ENCODE measurements at regions not wholly inside any gene's neighbourhood (a gene's known extent, or its start where the extent isn't known, plus 50 kb on each side); places are given as distances from the start of the nearest gene placed in this dataset.

GRCh38 chr3:166187237-166187636, 350.0 kb upstream of the BCHE start:
- no peak overlapping the region for H4K91ac ChIP-seq (ENCODE audit: low read depth, low read length, poor library complexity)
- no peak overlapping the region for H2AFZ ChIP-seq (ENCODE audit: low read length)
- H4K8ac ChIP-seq (ENCODE audit: low read depth, low read length) = no peak overlapping the region
- H2BK12ac ChIP-seq (ENCODE audit: low read length) = no peak overlapping the region
- H3K4me2 ChIP-seq (ENCODE audit: insufficient read depth, low read length, poor library complexity, severe bottlenecking) = no peak overlapping the region
- peaks cover 0 to 3% of the 10 kb centered on the region in 2 donors for H3K4me1 ChIP-seq (ENCODE audit: control insufficient read depth in 2 of 2, insufficient read depth in 1 of 2, low read depth in 1 of 2, low read length in 2 of 2)
- H3K23ac ChIP-seq (ENCODE audit: low read depth, low read length, poor library complexity) = no peak overlapping the region
- no peaks in the 10 kb centered on the region for H3K36me3 ChIP-seq (replicated peaks in 1 of 2; ENCODE audit: control insufficient read depth in 2 of 2, insufficient read depth in 2 of 2, low read length in 2 of 2)
- WGBS, 2 donors (ENCODE audit: extremely low coverage in 2 of 2, insufficient read length in 2 of 2, insufficient replicate concordance in 1 of 2) = no CpG with 5 or more reads among the region's 1 CpG
- H3K79me1 ChIP-seq (ENCODE audit: low read depth, low read length) = no peaks in the 10 kb centered on the region
- H3K18ac ChIP-seq (ENCODE audit: low read length) = no peak overlapping the region
- H3K9me3 ChIP-seq (replicated peaks in 1 of 2; ENCODE audit: control insufficient read depth in 2 of 2, insufficient read depth in 1 of 2, low read depth in 1 of 2, low read length in 2 of 2) = peaks cover 0 to 2% of the 10 kb centered on the region in 2 donors
- no peak overlapping the region for H3K14ac ChIP-seq (ENCODE audit: low read length)
- H3K4me3 ChIP-seq (ENCODE audit: low read length in 2 of 2) = no peak overlapping the region
- no peak overlapping the region for H3K4ac ChIP-seq (ENCODE audit: low read length)
- no peak for DNase-seq (ENCODE audit: low spot score)
- no peak overlapping the region for H3K27ac ChIP-seq (replicated peaks; ENCODE audit: low read length)
- H2AK5ac ChIP-seq (ENCODE audit: low read depth, low read length) = no peak overlapping the region
- H3K9ac ChIP-seq (ENCODE audit: low read depth, low read length, poor library complexity) = no peak overlapping the region
- no peak overlapping the region for H2BK120ac ChIP-seq (ENCODE audit: low read depth, low read length)
- H2BK15ac ChIP-seq (ENCODE audit: low read length) = no peak overlapping the region
- no peaks in the 10 kb centered on the region for H3K27me3 ChIP-seq (ENCODE audit: control insufficient read depth in 3 of 3, insufficient read depth in 3 of 3, low read depth in 1 of 3, low read length in 3 of 3)
- no peak overlapping the region for H2BK5ac ChIP-seq (ENCODE audit: low read length)

- H2AFZ ChIP-seq (ENCODE audit: low read length) = peak overlapping the region; percentile 1
- DNase-seq (ENCODE audit: low spot score) = no peak
- H2BK15ac ChIP-seq (ENCODE audit: low read length) = no peak overlapping the region
- no peak overlapping the region for H3K4me2 ChIP-seq (ENCODE audit: insufficient read depth, low read length, poor library complexity, severe bottlenecking)
- no peak overlapping the region for H3K9ac ChIP-seq (ENCODE audit: low read depth, low read length, poor library complexity)
- H3K4me3 ChIP-seq (ENCODE audit: low read length in 2 of 2) = no peak overlapping the region
- no peak overlapping the region for H3K14ac ChIP-seq (ENCODE audit: low read length)
- no peak overlapping the region for H3K27ac ChIP-seq (replicated peaks; ENCODE audit: low read length)
- H4K8ac ChIP-seq (ENCODE audit: low read depth, low read length) = no peak overlapping the region
- no peaks in the 10 kb centered on the region for H3K36me3 ChIP-seq (replicated peaks in 1 of 2; ENCODE audit: control insufficient read depth in 2 of 2, insufficient read depth in 2 of 2, low read length in 2 of 2)
- no peak overlapping the region for H3K23ac ChIP-seq (ENCODE audit: low read depth, low read length, poor library complexity)
- no peak overlapping the region for H2BK5ac ChIP-seq (ENCODE audit: low read length)
- H2BK12ac ChIP-seq (ENCODE audit: low read length) = no peak overlapping the region
- H3K4me1 ChIP-seq (ENCODE audit: control insufficient read depth in 2 of 2, insufficient read depth in 1 of 2, low read depth in 1 of 2, low read length in 2 of 2) = peaks cover 0 to 3% of the 10 kb centered on the region in 2 donors
- H3K4ac ChIP-seq (ENCODE audit: low read length) = no peak overlapping the region
- H2BK120ac ChIP-seq (ENCODE audit: low read depth, low read length) = no peak overlapping the region
- no peak overlapping the region for H4K91ac ChIP-seq (ENCODE audit: low read depth, low read length, poor library complexity)
- H3K79me1 ChIP-seq (ENCODE audit: low read depth, low read length) = no peaks in the 10 kb centered on the region
- H3K9me3 ChIP-seq (replicated peaks in 1 of 2; ENCODE audit: control insufficient read depth in 2 of 2, insufficient read depth in 1 of 2, low read depth in 1 of 2, low read length in 2 of 2) = peaks cover 0 to 2% of the 10 kb centered on the region in 2 donors
- H3K27me3 ChIP-seq (ENCODE audit: control insufficient read depth in 3 of 3, insufficient read depth in 3 of 3, low read depth in 1 of 3, low read length in 3 of 3) = no peaks in the 10 kb centered on the region
- no peak overlapping the region for H3K18ac ChIP-seq (ENCODE audit: low read length)
- H2AK5ac ChIP-seq (ENCODE audit: low read depth, low read length) = no peak overlapping the region
Observed at GRCh38 chr3:166186003-166186402, 348.8 kb upstream of the BCHE start.

GRCh38 chr3:166177130-166177529, 339.9 kb upstream of the BCHE start:
- H3K14ac ChIP-seq (ENCODE audit: low read length) = no peak overlapping the region
- H2BK15ac ChIP-seq (ENCODE audit: low read length) = no peak overlapping the region
- H2BK12ac ChIP-seq (ENCODE audit: low read length) = no peak overlapping the region
- no peak overlapping the region for H3K9ac ChIP-seq (ENCODE audit: low read depth, low read length, poor library complexity)
- H3K4ac ChIP-seq (ENCODE audit: low read length) = no peak overlapping the region
- no peaks in the 10 kb centered on the region for H3K27me3 ChIP-seq (ENCODE audit: control insufficient read depth in 3 of 3, insufficient read depth in 3 of 3, low read depth in 1 of 3, low read length in 3 of 3)
- no peak overlapping the region for H2AK5ac ChIP-seq (ENCODE audit: low read depth, low read length)
- H4K8ac ChIP-seq (ENCODE audit: low read depth, low read length) = no peak overlapping the region
- H3K23ac ChIP-seq (ENCODE audit: low read depth, low read length, poor library complexity) = no peak overlapping the region
- H3K4me3 ChIP-seq (ENCODE audit: low read length in 2 of 2) = no peak overlapping the region
- H3K36me3 ChIP-seq (replicated peaks in 1 of 2; ENCODE audit: control insufficient read depth in 2 of 2, insufficient read depth in 2 of 2, low read length in 2 of 2) = no peaks in the 10 kb centered on the region
- no peaks in the 10 kb centered on the region for H3K79me1 ChIP-seq (ENCODE audit: low read depth, low read length)
- H2AFZ ChIP-seq (ENCODE audit: low read length) = peak overlapping the region; percentile 39
- H2BK120ac ChIP-seq (ENCODE audit: low read depth, low read length) = no peak overlapping the region
- H3K18ac ChIP-seq (ENCODE audit: low read length) = no peak overlapping the region
- H4K91ac ChIP-seq (ENCODE audit: low read depth, low read length, poor library complexity) = no peak overlapping the region
- no peak for DNase-seq (ENCODE audit: low spot score)
- no peaks in the 10 kb centered on the region for H3K4me1 ChIP-seq (ENCODE audit: control insufficient read depth in 2 of 2, insufficient read depth in 1 of 2, low read depth in 1 of 2, low read length in 2 of 2)
- no peak overlapping the region for H3K27ac ChIP-seq (replicated peaks; ENCODE audit: low read length)
- no CpG with 5 or more reads among the region's 1 CpG for WGBS, 2 donors (ENCODE audit: extremely low coverage in 2 of 2, insufficient read length in 2 of 2, insufficient replicate concordance in 1 of 2)
- H2BK5ac ChIP-seq (ENCODE audit: low read length) = no peak overlapping the region
- no peak overlapping the region for H3K4me2 ChIP-seq (ENCODE audit: insufficient read depth, low read length, poor library complexity, severe bottlenecking)
- no peaks in the 10 kb centered on the region for H3K9me3 ChIP-seq (replicated peaks in 1 of 2; ENCODE audit: control insufficient read depth in 2 of 2, insufficient read depth in 1 of 2, low read depth in 1 of 2, low read length in 2 of 2)

GRCh38 chr3:166171695-166172094, 334.5 kb upstream of the BCHE start:
- H3K27me3 ChIP-seq (ENCODE audit: control insufficient read depth in 3 of 3, insufficient read depth in 3 of 3, low read depth in 1 of 3, low read length in 3 of 3) = no peaks in the 10 kb centered on the region
- H2BK12ac ChIP-seq (ENCODE audit: low read length) = no peak overlapping the region
- WGBS, 2 donors (ENCODE audit: extremely low coverage in 2 of 2, insufficient read length in 2 of 2, insufficient replicate concordance in 1 of 2) = no CpG with 5 or more reads among the region's 3 CpGs
- no peaks in the 10 kb centered on the region for H3K36me3 ChIP-seq (replicated peaks in 1 of 2; ENCODE audit: control insufficient read depth in 2 of 2, insufficient read depth in 2 of 2, low read length in 2 of 2)
- no peak overlapping the region for H2BK15ac ChIP-seq (ENCODE audit: low read length)
- no peak overlapping the region for H2BK120ac ChIP-seq (ENCODE audit: low read depth, low read length)
- no peak overlapping the region for H3K18ac ChIP-seq (ENCODE audit: low read length)
- H2AFZ ChIP-seq (ENCODE audit: low read length) = no peak overlapping the region
- no peak overlapping the region for H3K9ac ChIP-seq (ENCODE audit: low read depth, low read length, poor library complexity)
- H2AK5ac ChIP-seq (ENCODE audit: low read depth, low read length) = no peak overlapping the region
- H3K9me3 ChIP-seq (replicated peaks in 1 of 2; ENCODE audit: control insufficient read depth in 2 of 2, insufficient read depth in 1 of 2, low read depth in 1 of 2, low read length in 2 of 2) = no peaks in the 10 kb centered on the region
- no peak overlapping the region for H4K8ac ChIP-seq (ENCODE audit: low read depth, low read length)
- H3K27ac ChIP-seq (replicated peaks; ENCODE audit: low read length) = no peak overlapping the region
- no peak overlapping the region for H2BK5ac ChIP-seq (ENCODE audit: low read length)
- no peaks in the 10 kb centered on the region for H3K4me1 ChIP-seq (ENCODE audit: control insufficient read depth in 2 of 2, insufficient read depth in 1 of 2, low read depth in 1 of 2, low read length in 2 of 2)
- H3K23ac ChIP-seq (ENCODE audit: low read depth, low read length, poor library complexity) = no peak overlapping the region
- DNase-seq (ENCODE audit: low spot score) = no peak
- no peak overlapping the region for H3K4me2 ChIP-seq (ENCODE audit: insufficient read depth, low read length, poor library complexity, severe bottlenecking)
- H3K79me1 ChIP-seq (ENCODE audit: low read depth, low read length) = no peaks in the 10 kb centered on the region
- H3K14ac ChIP-seq (ENCODE audit: low read length) = no peak overlapping the region
- no peak overlapping the region for H3K4me3 ChIP-seq (ENCODE audit: low read length in 2 of 2)
- H4K91ac ChIP-seq (ENCODE audit: low read depth, low read length, poor library complexity) = no peak overlapping the region
- H3K4ac ChIP-seq (ENCODE audit: low read length) = no peak overlapping the region
